SKM-1 treated with dmso at 0.1 percent for 144 hours (cell line): ENCODE measurements at regions not wholly inside any gene's neighbourhood (a gene's known extent, or its start where the extent isn't known, plus 50 kb on each side); places are given as distances from the start of the nearest gene placed in this dataset.

ENCODE experiments used
- DNase-seq: peaks from one replicate; lab custom pipeline; 2025; ENCODE audit not compliant: unreplicated experiment; lab: John Stamatoyannopoulos, UW

GRCh38 chr2:67651565-67651964 lies 254.4 kb downstream of the ETAA1 start:
- DNase-seq = no peak

- DNase-seq = no peak
Measured at GRCh38 chr2:67652679-67653078, 255.5 kb downstream of the ETAA1 start.

GRCh38 chr2:67656875-67657274 lies 259.7 kb downstream of the ETAA1 start:
- no peak for DNase-seq

GRCh38 chr2:67658820-67659219 lies 261.7 kb downstream of the ETAA1 start:
- DNase-seq = no peak

- no peak for DNase-seq
Measured at GRCh38 chr2:67660015-67660602, 263.0 kb downstream of the ETAA1 start.

GRCh38 chr2:67660871-67661270 lies 263.7 kb downstream of the ETAA1 start:
- DNase-seq = no peak

- DNase-seq = no peak
Measured at GRCh38 chr2:67662222-67662621, 265.1 kb downstream of the ETAA1 start.

- DNase-seq = no peak
Measured at GRCh38 chr2:67663776-67664175, 266.6 kb downstream of the ETAA1 start.

- no peak for DNase-seq
Measured at GRCh38 chr2:67666386-67667053, 269.4 kb downstream of the ETAA1 start.

GRCh38 chr2:67667054-67667908 lies 270.1 kb downstream of the ETAA1 start:
- DNase-seq = no peak

- no peak for DNase-seq
Measured at GRCh38 chr2:67668538-67668937, 271.4 kb downstream of the ETAA1 start.

GRCh38 chr2:67669168-67669567 lies 272.0 kb downstream of the ETAA1 start:
- DNase-seq = no peak

- DNase-seq = no peak
Measured at GRCh38 chr2:67669766-67670165, 272.6 kb downstream of the ETAA1 start.

- DNase-seq = no peak
Measured at GRCh38 chr2:67670747-67671183, 273.6 kb downstream of the ETAA1 start.

GRCh38 chr2:67671464-67672450 lies 274.6 kb downstream of the ETAA1 start:
- DNase-seq = no peak

GRCh38 chr2:67674668-67675067 lies 277.5 kb downstream of the ETAA1 start:
- DNase-seq = no peak

GRCh38 chr2:67684991-67685390 lies 287.9 kb downstream of the ETAA1 start:
- DNase-seq = no peak

- DNase-seq = no peak
Measured at GRCh38 chr2:67686254-67686653, 289.1 kb downstream of the ETAA1 start.

- no peak for DNase-seq
Measured at GRCh38 chr2:67689186-67689585, 292.1 kb downstream of the ETAA1 start.

GRCh38 chr2:67689651-67690050 lies 292.5 kb downstream of the ETAA1 start:
- DNase-seq = no peak

- DNase-seq = no peak
Measured at GRCh38 chr2:67694445-67694844, 297.3 kb downstream of the ETAA1 start.
